Head of caudate nucleus (tissue), 42 donors: ENCODE measurements at regions not wholly inside any gene's neighbourhood (a gene's known extent, or its start where the extent isn't known, plus 50 kb on each side); places are given as distances from the start of the nearest gene placed in this dataset.
"Not testable (repeated sequence)": the region's sequence is repeated elsewhere in the genome, so short reads cannot be mapped to it uniquely, and the experiment has no call there.

ENCODE experiments used
- DNase-seq, 42 donors: peaks; one replicate each; pipeline versions ENCODE4 v3.0.0 to v3.0.0-alpha.2; 2020 to 2021; ENCODE audit warnings: mixed read lengths in 7 of 42
- intact Hi-C: fragments of 100-400 bp; cut with DNase I; formaldehyde crosslinking; loops from one replicate; pipeline ENCODE4 v1.15.0; 2022

DNA sequence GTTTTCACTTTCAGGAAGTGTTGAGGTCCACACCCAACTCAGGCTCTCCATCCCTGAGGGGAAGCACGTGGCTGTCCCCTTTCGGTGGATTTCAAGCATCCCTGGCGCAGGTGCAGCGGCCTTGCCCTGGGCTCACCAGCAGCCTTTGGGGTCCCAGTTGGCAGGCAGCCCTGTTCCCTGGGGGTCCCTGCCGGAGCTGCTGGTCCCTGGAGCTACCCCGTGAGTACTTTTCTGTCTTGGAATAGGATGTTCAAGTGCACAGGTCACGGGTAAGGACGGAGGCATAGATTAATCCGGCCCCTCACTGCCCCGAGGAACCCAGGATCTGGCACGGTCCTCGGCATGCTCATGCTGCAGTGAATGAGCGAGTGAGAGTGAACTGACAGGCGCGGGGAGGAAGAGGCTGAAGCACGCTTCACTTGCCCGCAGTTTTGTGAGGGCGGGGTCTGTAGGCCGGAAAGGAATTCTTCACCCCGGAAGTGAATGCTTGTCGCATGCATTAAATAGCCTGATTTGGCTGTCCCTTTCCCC lies 117.2 kb upstream of the FAT1 start:
- no peak for DNase-seq
- intact Hi-C loops = no loop called here

DNA sequence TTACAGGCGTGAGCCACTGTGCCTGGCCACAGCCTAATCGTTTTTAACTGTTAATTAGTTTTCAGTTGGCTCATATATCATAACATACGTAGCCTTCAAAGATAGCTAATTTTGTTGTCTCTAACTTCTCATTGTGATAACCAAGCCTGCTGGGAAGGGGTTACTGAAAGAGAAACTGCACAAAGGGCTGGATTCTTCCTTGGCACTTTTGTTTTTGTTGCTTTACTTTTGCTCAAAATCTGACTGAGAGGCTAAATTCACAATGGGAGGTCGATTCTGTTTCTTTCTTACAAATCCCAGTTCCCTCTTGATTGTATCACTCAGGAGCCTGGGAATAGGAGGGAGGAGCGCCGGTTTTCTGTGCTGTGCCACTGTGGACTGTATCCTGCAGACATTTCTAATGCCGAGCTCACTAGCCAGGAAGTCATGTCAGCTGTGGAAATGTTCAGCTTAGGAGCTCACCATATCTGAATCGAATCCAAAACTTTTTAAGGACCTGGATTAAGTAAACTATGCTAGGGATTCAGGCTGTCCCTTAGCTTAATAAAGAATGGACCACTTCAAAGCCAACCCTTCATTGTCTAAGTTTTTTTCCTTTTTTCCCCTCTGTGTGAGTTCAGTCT lies 120.5 kb upstream of the FAT1 start:
- intact Hi-C loops = no loop called here
- peak in 1 of 42 donors; percentile 6 for DNase-seq

DNA sequence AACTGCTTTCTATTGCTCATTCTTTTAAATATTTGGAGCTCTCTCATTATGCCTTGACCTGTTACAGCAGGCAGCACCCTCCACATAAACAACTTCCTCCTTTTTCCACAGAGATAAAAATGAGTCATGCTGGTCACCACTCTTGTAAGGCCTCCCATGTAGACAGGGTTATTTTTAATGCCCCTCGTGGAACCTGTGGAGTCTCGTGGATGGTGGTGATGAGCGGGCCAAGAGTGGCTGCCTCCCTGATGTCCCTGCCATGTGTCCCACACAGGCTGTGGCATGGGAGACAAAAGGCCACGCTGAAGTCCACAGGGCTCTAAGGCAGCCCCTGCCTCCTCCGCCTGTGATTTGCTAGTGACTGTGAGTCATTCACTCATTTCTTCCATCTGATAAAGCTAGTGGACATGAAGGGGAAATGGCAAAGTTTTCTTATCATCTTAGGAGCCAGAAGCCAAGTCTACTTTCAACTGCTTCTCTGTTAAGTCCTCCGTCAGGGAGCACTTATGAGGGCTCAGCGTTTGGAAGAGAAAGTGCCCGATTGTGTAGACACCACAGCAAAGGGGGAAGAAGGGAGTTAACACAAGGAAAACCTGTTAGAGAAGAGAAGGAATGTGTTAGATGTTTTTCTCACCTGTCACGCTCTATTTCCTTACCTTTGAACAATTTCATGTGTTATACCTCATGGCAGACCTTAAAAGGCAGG lies 121.6 kb upstream of the FAT1 start:
- intact Hi-C loops = no loop called here
- no peak for DNase-seq

GRCh38 chr4:186846426-186846825 lies 122.8 kb upstream of the FAT1 start:
- no peak for DNase-seq
- intact Hi-C loops = no loop called here

DNA sequence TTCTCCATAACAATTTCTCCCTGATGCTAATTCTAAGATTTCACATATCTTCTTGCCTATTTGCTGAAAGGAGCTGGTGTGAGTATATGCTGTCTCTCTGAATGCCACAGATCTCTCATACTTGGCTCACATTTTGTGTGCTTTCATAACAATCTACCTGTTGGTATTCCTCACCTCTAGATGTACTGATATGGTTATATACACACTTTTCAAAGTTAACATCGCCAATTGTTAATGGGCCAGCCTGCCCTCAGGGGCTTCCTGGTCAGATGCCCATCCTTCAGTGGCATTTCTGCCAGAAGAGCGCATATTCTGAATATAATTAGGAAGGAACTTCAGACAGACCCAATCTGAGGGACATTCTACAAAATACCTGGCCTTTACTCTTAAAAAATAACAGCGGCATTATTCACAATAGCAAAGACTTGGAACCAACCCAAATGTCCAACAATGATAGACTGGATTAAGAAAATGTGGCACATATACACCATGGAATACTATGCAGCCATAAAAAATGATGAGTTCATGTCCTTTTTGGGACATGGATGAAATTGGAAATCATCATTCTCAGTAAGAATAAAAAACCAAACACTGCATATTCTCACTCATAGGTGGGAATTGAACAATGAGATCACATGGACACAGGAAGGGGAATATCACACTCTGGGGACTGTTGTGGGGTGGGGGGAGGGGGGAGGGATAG lies 123.9 kb upstream of the FAT1 start:
- DNase-seq, intact Hi-C loops: not testable (repeated sequence)

DNA sequence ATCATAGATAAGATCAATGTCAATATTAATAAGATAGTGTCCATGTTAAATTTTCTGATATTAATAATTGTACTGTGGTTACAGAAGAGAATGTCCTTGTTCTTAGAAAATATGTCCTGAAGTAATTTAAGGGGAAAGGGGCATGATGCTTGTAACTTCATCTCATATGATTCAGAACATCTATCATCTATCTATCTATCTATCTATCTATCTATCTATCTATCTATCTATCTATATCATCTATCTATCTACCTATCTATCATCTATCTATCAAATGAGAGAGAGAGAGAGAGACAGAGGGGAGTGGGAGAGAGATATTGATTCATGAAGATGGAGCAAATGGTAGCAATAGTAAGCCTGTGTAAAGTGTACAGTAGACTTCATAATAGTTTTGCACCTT lies 124.8 kb upstream of the FAT1 start:
- intact Hi-C loops = no loop called here
- DNase-seq = no peak

- no peak for DNase-seq
- intact Hi-C loops = no loop called here
Observed at GRCh38 chr4:186851291-186852072, 127.8 kb upstream of the FAT1 start.

DNA sequence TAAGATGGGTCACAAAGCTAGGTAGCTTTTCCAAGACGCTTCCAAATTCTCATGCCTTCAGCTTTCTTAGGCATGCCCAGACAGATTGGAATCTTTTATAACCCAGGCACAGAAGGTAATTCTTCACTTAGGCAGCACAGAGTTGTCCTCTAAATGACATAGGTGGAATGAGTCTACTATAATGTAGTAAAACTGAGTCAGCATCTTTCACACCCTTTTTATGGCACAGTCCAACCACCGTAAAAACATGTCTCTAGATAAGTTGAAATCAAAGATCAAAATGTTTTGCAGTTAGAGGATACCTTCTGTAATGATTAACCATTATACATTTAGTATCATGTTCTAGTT lies 128.4 kb upstream of the FAT1 start:
- DNase-seq = no peak

DNA sequence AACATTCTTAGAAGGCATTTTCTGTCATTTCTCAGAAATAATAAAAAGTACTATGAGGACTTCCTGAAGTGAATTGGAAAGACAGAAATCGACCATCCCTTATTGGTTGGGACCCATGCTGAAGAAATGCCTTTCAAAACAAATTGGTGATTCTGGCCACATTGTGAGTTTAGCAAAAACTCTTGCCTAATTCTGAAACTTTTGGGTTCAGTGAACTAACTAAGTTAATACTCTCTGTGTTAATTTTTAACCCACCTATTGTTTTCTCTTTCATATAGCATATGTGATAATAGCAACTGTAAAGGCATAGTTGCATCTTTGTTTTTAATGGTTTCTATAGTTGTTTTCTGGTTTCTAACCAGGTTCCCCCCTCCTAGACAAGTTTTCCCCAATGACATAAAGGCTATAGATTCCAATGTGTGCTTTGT lies 129.3 kb upstream of the FAT1 start:
- no peak for DNase-seq
- intact Hi-C loops = no loop called here

More for the DNA sequence above, 128.4 kb upstream of the FAT1 start:
- intact Hi-C loops = no loop called here

GRCh38 chr4:186854256-186854655 lies 130.6 kb upstream of the FAT1 start:
- intact Hi-C loops = no loop called here

GRCh38 chr4:186855111-186855510 lies 131.5 kb upstream of the FAT1 start:
- no peak for DNase-seq
- intact Hi-C loops = no loop called here

More at GRCh38 chr4:186854256-186854655, 130.6 kb upstream of the FAT1 start:
- DNase-seq = no peak

DNA sequence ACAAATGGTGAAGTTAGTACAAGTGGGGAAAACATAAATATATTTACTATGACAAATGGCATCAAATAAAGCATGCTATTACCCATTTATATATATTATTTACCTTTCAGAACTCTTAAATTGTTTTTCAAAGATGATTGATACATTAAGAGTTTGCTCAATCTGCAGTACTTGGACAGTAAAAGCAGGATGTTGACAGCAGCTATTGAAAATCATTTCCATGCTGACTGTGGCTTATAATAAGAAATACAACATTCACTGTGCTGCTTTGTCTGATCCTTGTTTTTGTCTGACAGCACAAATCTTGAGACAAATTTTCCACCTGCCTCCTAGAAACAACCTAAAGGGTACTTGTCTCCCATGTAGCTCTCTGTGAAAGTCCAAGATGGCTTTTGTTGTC lies 134.1 kb upstream of the FAT1 start:
- intact Hi-C loops = no loop called here
- DNase-seq = no peak

GRCh38 chr4:186858355-186858754 lies 134.7 kb upstream of the FAT1 start:
- DNase-seq = no peak
- intact Hi-C loops = no loop called here

GRCh38 chr4:186859420-186859819 lies 135.8 kb upstream of the FAT1 start:
- intact Hi-C loops = no loop called here
- DNase-seq = no peak

- no peak for DNase-seq
- intact Hi-C loops = no loop called here
Observed at GRCh38 chr4:186861317-186861716, 137.7 kb upstream of the FAT1 start.

DNA sequence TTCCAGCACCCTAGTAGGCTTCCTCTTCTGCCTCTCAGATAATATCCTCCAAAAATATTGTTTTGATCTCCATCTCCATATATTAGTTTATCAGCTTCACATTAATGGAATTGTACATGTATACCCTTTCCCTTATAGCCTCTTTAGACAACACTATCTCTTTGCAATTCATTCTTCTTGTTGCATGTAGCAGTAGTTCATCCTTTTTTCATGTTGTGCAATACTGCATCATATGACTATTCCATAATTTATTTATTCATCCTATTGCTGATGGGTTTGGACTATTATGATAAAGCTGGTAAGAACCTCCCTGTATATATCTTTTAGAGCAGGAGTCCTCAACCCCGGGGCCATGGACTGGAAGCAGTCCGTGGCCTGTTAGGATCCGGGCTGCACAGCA lies 148.2 kb upstream of the FAT1 start:
- DNase-seq = no peak
- intact Hi-C loops = no loop called here

DNA sequence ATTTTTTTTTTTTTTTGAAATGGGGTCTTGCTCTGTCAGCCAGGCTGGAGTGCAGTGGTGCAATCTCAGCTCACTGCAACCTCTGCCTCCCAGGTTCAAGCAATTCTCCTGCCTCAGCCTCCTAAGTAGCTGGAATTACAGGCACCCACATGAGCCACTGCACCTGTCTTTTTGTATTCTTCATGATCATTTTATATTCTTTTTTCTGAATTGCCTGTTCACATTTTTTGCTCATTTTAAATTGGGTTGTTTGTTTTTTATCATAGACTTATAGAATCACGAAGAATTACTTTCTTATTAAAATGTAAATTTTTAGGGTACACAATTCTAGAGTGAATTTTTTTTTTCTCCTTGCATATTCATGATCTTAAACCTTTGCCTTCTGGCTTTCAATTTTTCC lies 149.4 kb upstream of the FAT1 start:
- DNase-seq, intact Hi-C loops: not testable (repeated sequence)

DNA sequence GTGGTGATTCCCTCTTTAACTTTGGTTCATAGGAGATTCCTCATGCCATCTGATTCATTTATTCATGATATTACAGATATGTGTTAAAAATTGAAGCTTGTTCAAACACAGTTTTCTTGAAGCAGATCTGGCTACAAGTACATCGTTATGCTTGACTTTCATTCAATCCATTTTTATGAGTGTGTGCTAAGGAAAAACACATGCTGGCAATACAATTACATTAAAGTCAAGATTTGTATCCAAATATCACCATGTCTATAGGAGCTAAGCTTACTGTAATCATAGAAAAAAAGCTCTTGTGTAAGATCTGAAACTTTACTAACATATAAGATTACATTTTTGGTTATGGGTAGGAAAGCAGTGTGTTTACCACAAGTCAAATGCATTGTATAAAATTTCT lies 151.8 kb upstream of the FAT1 start:
- intact Hi-C loops = no loop called here
- DNase-seq = no peak

DNA sequence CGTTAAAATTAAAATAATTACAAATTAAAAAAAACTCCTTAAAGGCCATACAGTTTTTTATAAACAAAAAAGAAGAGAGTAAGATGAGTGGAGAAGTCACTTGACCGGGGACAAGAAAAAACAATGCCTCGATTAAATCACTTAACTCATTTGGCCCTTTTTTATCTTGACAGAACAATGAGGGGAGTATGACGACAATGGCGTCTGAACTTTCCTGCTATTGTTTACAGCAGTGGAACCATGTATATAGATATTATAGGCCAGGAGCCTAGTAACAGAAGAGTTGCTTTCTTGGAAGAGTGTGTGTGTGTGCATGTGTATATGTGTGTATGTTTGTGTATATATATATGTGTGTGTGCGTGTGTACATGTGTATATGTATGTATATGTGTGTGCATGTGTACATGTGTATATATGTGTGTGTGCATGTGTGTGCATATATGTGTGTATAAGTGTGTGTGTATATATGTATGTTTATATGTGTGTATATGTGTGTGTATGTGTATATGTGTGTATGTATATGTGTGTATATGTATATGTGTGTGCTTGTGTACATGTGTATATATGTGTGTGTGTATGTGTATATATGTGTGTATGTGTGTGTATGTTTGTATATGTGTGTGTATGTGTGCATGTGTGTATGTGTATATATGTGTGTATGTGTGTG lies 153.4 kb upstream of the FAT1 start:
- DNase-seq = no peak
- intact Hi-C loops = no loop called here
